ENCODE measurements at regions not wholly inside any gene's neighbourhood (a gene's known extent, or its start where the extent isn't known, plus 50 kb on each side); places are given as distances from the start of the nearest gene placed in this dataset.

- TF ChIP-seq CTCF (conservative IDR thresholded peaks at IDR 0.05; ENCODE audit: low read depth, low read length) (no peak), EZH2 (IDR thresholded peaks at IDR 0.05; ENCODE audit: low read length, unreplicated experiment) (no peak), EZH2phosphoT487 (IDR thresholded peaks at IDR 0.05; ENCODE audit: borderline replicate concordance, low read length) (no peak)
Observed at GRCh38 chr16:74024953-74025352, 271.7 kb upstream of the PSMD7 start.

All from PC-3 (cell line).